ENCODE measurements at regions not wholly inside any gene's neighbourhood (a gene's known extent, or its start where the extent isn't known, plus 50 kb on each side); places are given as distances from the start of the nearest gene placed in this dataset.

DNA sequence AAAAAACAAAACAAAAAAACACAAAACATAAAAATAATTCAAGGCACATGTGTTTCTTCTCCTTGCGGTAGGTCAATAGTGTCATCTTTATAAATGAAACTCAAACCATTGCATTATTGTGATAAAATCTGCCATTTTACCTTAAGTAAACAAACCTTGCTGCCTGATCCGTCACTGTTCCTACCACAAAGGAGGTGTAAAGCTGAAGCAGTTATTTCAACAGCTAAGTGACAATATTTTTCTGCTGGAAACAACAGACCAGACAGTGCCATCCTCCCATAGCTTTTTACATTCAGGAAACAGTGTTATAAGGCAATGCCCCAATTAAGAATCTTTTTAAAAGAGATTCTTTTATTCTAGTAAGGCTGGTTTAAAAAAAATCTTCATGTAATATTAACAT lies 242.7 kb downstream of the PPP1R2C start:
- DNase-seq (no peak), ATAC-seq (no peak)
- Histone ChIP-seq H3K4me1 (no peaks in the 10 kb centered on the region), H3K9me3 (no peaks in the 10 kb centered on the region), H3K36me3 (no peaks in the 10 kb centered on the region), H3K27ac (no peak overlapping the region), H3K4me3 (no peak overlapping the region), H3K27me3 (peaks cover 0 to 8% (median 0%) of the 10 kb centered on the region in 7 donors)
- TF ChIP-seq, protein P1, sequence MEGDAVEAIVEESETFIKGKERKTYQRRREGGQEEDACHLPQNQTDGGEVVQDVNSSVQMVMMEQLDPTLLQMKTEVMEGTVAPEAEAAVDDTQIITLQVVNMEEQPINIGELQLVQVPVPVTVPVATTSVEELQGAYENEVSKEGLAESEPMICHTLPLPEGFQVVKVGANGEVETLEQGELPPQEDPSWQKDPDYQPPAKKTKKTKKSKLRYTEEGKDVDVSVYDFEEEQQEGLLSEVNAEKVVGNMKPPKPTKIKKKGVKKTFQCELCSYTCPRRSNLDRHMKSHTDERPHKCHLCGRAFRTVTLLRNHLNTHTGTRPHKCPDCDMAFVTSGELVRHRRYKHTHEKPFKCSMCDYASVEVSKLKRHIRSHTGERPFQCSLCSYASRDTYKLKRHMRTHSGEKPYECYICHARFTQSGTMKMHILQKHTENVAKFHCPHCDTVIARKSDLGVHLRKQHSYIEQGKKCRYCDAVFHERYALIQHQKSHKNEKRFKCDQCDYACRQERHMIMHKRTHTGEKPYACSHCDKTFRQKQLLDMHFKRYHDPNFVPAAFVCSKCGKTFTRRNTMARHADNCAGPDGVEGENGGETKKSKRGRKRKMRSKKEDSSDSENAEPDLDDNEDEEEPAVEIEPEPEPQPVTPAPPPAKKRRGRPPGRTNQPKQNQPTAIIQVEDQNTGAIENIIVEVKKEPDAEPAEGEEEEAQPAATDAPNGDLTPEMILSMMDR (IDR thresholded peaks at IDR 0.05): no peak
- WGBS, 2 donors: 86 to 91% methylated on average over 2 of the region's 2 CpGs
- intact Hi-C loops (cut with DNase I): no loop called here

DNA sequence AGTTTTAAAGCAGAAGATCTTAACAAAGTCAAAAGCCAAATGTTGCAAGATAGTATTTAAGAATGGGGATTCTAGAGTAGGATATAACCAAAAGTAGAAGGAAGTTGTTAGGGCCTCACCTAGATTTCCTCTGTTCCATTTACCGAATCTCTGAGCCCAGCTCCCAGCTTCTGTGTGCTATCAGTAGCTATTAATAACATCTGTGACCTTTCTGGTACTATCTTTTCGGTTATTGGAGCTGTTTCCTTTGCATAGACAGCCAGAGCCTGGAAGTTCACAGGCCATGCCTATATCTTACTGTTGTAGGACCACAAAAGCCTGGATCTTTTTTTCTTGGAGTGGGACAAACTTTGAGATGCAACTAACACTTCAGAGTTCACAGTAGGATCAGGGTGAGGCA lies 244.2 kb downstream of the PPP1R2C start:
- intact Hi-C loops (cut with DNase I): no loop called here
- 14 to 35% methylated on average over 2 of the region's 2 CpGs for WGBS, 2 donors
- no peak overlapping the region for H3K27ac ChIP-seq
- H3K9me3 ChIP-seq: peaks cover 0 to 4% (median 0%) of the 10 kb centered on the region in 11 donors
- peak in 1 of 8 donors; percentile 61 for ATAC-seq
- no peaks in the 10 kb centered on the region for H3K36me3 ChIP-seq
- H3K27me3 ChIP-seq: peaks cover 0 to 13% (median 0%) of the 10 kb centered on the region in 7 donors
- TF ChIP-seq, protein P1 (IDR thresholded peaks at IDR 0.05): no peak
- DNase-seq: no peak
- H3K4me3 ChIP-seq: no peak overlapping the region
- H3K4me1 ChIP-seq: no peaks in the 10 kb centered on the region

DNA sequence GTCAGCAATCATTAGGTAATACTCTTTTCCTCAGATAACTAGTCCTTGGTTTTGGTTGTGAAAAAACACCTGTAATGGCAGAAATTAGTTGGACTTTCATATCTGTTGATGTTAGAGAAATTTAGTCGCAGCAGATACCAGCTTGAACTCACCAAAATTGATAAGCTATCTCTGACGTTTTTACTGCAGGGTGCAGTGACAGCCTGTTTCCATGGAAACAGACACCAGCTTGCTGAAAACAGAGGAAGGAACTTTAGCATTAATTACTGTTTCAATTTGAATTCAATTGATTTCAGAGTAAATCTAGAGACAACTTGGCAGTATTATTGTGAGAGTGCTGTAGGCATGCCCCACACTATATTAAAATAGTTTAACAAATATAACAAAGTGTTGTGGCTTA lies 246.5 kb downstream of the PPP1R2C start:
- Histone ChIP-seq H3K4me3 (no peak overlapping the region), H3K27ac (no peak overlapping the region), H3K36me3 (no peaks in the 10 kb centered on the region), H3K4me1 (no peaks in the 10 kb centered on the region), H3K9me3 (peaks cover 0 to 4% (median 0%) of the 10 kb centered on the region in 11 donors), H3K27me3 (peaks cover 0 to 13% (median 0%) of the 10 kb centered on the region in 7 donors)
- TF ChIP-seq, protein P1 (IDR thresholded peaks at IDR 0.05): no peak
- ATAC-seq (no peak), DNase-seq (no peak)
- intact Hi-C loops (cut with DNase I): no loop called here
- WGBS, 2 donors: 12 to 14% methylated on average over 2 of the region's 2 CpGs

DNA sequence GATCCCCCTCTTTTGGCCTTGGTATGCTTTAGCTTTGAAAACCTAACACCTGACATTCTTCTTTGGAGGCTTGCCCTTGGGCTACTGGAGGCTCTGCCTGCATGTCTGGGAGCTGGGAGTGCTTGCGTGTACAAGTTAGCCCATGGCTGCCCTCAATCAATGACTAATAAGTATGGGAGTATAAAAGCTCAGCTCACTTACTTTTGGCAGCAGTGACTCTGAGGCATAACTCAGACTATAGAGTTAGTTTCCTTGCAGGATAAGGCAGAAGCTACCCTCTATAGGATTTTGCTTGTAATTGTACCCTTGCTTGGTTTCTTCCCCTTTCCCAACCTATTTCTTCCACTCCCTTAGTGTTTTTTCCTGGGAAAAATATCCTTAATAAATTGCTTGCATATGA lies 247.9 kb downstream of the PPP1R2C start:
- TF ChIP-seq, protein P1 (IDR thresholded peaks at IDR 0.05): no peak
- ATAC-seq (no peak), DNase-seq (no peak)
- Histone ChIP-seq H3K27me3 (peaks cover 0 to 13% (median 0%) of the 10 kb centered on the region in 7 donors), H3K4me3 (no peak overlapping the region), H3K36me3 (no peaks in the 10 kb centered on the region), H3K9me3 (peaks cover 0 to 4% (median 0%) of the 10 kb centered on the region in 11 donors), H3K27ac (no peak overlapping the region), H3K4me1 (no peaks in the 10 kb centered on the region)
- intact Hi-C loops (cut with DNase I): no loop called here
- 86 to 100% methylated on average over 1 of the region's 1 CpG for WGBS, 2 donors

All from heart right ventricle (tissue), 16 donors.